ENCODE measurements at regions not wholly inside any gene's neighbourhood (a gene's known extent, or its start where the extent isn't known, plus 50 kb on each side); places are given as distances from the start of the nearest gene placed in this dataset.

DNA sequence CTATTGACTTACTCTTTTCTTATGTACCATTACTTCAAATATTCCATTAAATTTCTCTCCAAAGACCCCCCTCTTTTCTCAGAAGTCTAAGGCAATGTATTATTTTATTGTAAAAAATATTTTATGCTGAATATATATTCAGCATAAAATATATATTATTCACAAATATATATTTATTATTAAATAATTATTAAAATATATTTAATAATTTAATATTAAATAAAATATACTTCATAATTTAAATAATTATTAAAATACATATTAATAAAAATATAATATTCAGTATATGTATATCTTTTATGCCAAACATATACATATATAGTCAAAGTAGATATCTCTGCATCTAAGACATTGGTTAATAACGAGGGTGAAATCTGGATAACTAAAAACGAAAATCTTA, 418.4 kb downstream of the GASK1B start:
- Histone ChIP-seq H3K36me3 (ENCODE audit: control insufficient read depth, insufficient read depth, low read length) (no peaks in the 10 kb centered on the region), H3K27me3 (replicated peaks; ENCODE audit: control insufficient read depth, insufficient read depth, low read length) (no peaks in the 10 kb centered on the region), H3K4me3 (replicated peaks; ENCODE audit: low read depth, low read length) (no peak overlapping the region)
- DNase-seq (ENCODE audit: extremely low read depth, insufficient read length): no peak
- TF ChIP-seq, protein P1, sequence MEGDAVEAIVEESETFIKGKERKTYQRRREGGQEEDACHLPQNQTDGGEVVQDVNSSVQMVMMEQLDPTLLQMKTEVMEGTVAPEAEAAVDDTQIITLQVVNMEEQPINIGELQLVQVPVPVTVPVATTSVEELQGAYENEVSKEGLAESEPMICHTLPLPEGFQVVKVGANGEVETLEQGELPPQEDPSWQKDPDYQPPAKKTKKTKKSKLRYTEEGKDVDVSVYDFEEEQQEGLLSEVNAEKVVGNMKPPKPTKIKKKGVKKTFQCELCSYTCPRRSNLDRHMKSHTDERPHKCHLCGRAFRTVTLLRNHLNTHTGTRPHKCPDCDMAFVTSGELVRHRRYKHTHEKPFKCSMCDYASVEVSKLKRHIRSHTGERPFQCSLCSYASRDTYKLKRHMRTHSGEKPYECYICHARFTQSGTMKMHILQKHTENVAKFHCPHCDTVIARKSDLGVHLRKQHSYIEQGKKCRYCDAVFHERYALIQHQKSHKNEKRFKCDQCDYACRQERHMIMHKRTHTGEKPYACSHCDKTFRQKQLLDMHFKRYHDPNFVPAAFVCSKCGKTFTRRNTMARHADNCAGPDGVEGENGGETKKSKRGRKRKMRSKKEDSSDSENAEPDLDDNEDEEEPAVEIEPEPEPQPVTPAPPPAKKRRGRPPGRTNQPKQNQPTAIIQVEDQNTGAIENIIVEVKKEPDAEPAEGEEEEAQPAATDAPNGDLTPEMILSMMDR (IDR thresholded peaks at IDR 0.05; ENCODE audit: insufficient read depth, low read length, poor library complexity, severe bottlenecking): no peak

DNA sequence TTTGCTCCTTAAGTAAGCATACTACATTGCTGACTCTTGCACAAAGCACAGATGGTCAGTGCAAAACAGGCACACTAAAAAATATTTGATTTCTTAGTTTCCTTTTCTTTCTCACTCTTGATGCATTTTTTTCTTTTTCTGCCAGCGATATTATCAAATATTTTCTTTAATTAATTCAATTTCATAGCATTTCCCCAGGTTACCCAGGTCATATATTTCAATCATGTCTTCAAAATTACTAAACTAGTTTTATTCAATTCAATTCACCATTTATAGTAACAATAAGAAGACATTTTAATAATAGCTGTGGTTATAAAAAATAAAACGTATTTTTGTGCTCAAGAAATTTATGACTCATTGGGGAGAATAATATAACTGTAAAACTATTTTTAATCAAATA, 421.2 kb downstream of the GASK1B start:
- DNase-seq (ENCODE audit: extremely low read depth, insufficient read length): no peak
- TF ChIP-seq, protein P1 (IDR thresholded peaks at IDR 0.05; ENCODE audit: insufficient read depth, low read length, poor library complexity, severe bottlenecking): no peak
- H3K27me3 ChIP-seq (replicated peaks; ENCODE audit: control insufficient read depth, insufficient read depth, low read length): no peaks in the 10 kb centered on the region
- H3K36me3 ChIP-seq (ENCODE audit: control insufficient read depth, insufficient read depth, low read length): no peaks in the 10 kb centered on the region
- no peak overlapping the region for H3K4me3 ChIP-seq (replicated peaks; ENCODE audit: low read depth, low read length)

DNA sequence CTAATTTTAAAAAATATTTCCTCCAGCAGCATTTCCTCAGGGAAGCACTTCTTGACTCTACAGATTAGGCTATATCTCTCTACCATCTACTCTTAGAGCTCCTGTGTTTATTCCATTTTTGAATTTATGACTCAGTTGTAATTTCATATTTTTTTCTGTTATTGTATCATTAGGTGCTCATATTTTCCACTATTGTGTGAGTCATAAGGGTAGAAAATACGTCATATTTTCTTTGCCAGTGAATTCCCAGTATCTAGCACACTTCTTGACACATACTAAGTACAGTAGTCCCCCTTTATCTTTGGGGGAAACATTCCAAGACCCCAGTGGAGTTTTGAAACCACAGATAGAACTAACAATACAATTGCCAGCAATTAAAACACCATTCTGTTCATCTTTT, 431.2 kb downstream of the GASK1B start:
- TF ChIP-seq, protein P1 (IDR thresholded peaks at IDR 0.05; ENCODE audit: insufficient read depth, low read length, poor library complexity, severe bottlenecking): no peak
- no peak for DNase-seq (ENCODE audit: extremely low read depth, insufficient read length)

DNA sequence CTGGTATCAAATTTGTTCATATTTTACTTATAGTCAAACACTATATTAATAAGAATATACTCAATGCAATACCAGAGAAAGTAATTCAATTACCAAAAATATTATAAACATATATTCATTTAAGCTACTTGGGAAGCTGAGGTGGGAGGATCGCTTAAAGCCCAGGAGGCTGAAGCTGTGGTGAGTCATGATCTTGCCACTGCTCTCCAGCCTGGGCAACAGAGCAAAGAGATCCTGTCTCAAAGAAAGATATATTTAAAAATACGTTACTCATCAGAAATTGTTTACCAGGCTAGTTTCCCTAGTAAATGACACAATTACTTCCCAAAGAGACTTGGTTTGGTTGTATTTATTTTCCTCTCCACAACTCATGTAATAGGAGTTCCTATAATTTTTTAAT, 433.6 kb downstream of the GASK1B start:
- Histone ChIP-seq H3K4me3 (replicated peaks; ENCODE audit: low read depth, low read length) (no peak overlapping the region), H3K27me3 (replicated peaks; ENCODE audit: control insufficient read depth, insufficient read depth, low read length) (no peaks in the 10 kb centered on the region), H3K36me3 (ENCODE audit: control insufficient read depth, insufficient read depth, low read length) (no peaks in the 10 kb centered on the region)
- DNase-seq (ENCODE audit: extremely low read depth, insufficient read length): no peak
- TF ChIP-seq, protein P1 (IDR thresholded peaks at IDR 0.05; ENCODE audit: insufficient read depth, low read length, poor library complexity, severe bottlenecking): no peak

More for the DNA sequence above, 431.2 kb downstream of the GASK1B start:
- Histone ChIP-seq H3K4me3 (replicated peaks; ENCODE audit: low read depth, low read length) (no peak overlapping the region), H3K27me3 (replicated peaks; ENCODE audit: control insufficient read depth, insufficient read depth, low read length) (no peaks in the 10 kb centered on the region), H3K36me3 (ENCODE audit: control insufficient read depth, insufficient read depth, low read length) (no peaks in the 10 kb centered on the region)

DNA sequence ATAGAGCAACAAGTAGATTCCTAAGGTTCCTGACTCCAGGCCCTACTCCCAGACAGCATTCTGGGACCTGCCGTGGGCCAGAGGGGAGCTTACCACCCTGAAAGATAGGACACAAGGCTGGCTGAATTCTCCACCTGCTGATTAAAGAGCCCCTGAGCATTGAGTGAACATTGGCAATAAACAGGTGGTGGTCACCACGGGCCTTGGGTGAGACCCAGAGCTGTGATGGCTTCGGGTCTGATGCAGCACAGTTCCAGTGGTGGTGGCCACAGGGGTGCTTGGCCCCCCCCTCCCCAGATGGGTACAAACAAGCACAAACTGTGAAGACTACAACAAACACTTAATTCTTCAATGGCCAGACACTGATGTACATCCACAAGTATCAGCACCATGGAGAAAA, 444.6 kb downstream of the GASK1B start:
- no peaks in the 10 kb centered on the region for H3K27me3 ChIP-seq (replicated peaks; ENCODE audit: control insufficient read depth, insufficient read depth, low read length)
- H3K4me3 ChIP-seq (replicated peaks; ENCODE audit: low read depth, low read length): no peak overlapping the region
- DNase-seq (ENCODE audit: extremely low read depth, insufficient read length): no peak
- TF ChIP-seq, protein P1 (IDR thresholded peaks at IDR 0.05; ENCODE audit: insufficient read depth, low read length, poor library complexity, severe bottlenecking): no peak
- no peaks in the 10 kb centered on the region for H3K36me3 ChIP-seq (ENCODE audit: control insufficient read depth, insufficient read depth, low read length)

DNA sequence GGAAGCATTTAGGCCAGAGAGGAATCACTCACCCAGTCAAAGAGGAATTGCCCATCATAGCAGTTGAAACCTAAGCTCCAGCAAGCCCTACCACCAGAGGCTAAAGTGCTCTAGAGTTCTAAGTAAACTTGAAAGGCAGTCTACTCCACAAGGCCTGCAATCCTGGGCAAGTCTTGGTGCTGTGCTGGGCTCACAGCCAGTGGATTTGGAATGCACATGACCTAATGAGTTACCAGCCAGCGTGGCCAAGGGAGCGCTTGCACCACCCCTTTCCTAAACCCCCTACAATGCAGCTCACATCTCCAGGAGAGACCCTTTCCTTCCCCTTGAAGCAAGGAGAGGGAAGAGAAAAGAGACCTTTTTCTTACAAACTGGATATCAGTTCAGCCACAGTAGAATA, 445.7 kb downstream of the GASK1B start:
- H3K27me3 ChIP-seq (replicated peaks; ENCODE audit: control insufficient read depth, insufficient read depth, low read length): no peaks in the 10 kb centered on the region
- H3K4me3 ChIP-seq (replicated peaks; ENCODE audit: low read depth, low read length): no peak overlapping the region
- no peak for DNase-seq (ENCODE audit: extremely low read depth, insufficient read length)
- no peaks in the 10 kb centered on the region for H3K36me3 ChIP-seq (ENCODE audit: control insufficient read depth, insufficient read depth, low read length)
- TF ChIP-seq, protein P1 (IDR thresholded peaks at IDR 0.05; ENCODE audit: insufficient read depth, low read length, poor library complexity, severe bottlenecking): no peak
